Astrocyte (in vitro differentiated cells and primary cell): ENCODE measurements at regions not wholly inside any gene's neighbourhood (a gene's known extent, or its start where the extent isn't known, plus 50 kb on each side); places are given as distances from the start of the nearest gene placed in this dataset.

Experiments
- CTCF ChIP-seq: IDR thresholded peaks from 2 replicates; pipeline ENCODE4 v1.5.1; 2011; ENCODE audit warnings: low read depth, mild to moderate bottlenecking, inconsistent platforms, low read length, moderate library complexity; ENCODE audit not compliant: insufficient read depth
- EZH2 ChIP-seq: IDR thresholded peaks from 2 replicates; pipeline ENCODE4 v1.6.1; 2012; ENCODE audit warnings: mild to moderate bottlenecking, low read length, inconsistent platforms; ENCODE audit not compliant: insufficient read depth

- TF ChIP-seq CTCF = no peak
- TF ChIP-seq EZH2 = no peak
These were observed 279.6 kb downstream of the RERGL start for GRCh38 chr12:17810399-17810798.
